Trophoblast cell (in vitro differentiated cells and primary cell): ENCODE measurements at regions not wholly inside any gene's neighbourhood (a gene's known extent, or its start where the extent isn't known, plus 50 kb on each side); places are given as distances from the start of the nearest gene placed in this dataset.

Experiments used
- DNase-seq, 2 donors: peaks; one replicate each; pipeline ENCODE4 v3.0.0-alpha.2; 2016
- H2AFZ ChIP-seq: 2 replicates; pipeline ENCODE4 v1.6.1; 2013; ENCODE audit warnings: low read length, moderate library complexity, mild to moderate bottlenecking; ENCODE audit not compliant: insufficient read depth, poor library complexity
- H2AK5ac ChIP-seq: 2 replicates; pipeline ENCODE4 v1.6.1; 2013; ENCODE audit warnings: mild to moderate bottlenecking, low read length
- H2BK120ac ChIP-seq: 2 replicates; pipeline ENCODE4 v1.6.1; 2013; ENCODE audit warnings: low read length, mild to moderate bottlenecking, moderate library complexity; ENCODE audit not compliant: insufficient read depth, poor library complexity
- H2BK12ac ChIP-seq: 2 replicates; pipeline ENCODE4 v1.6.1; 2013; ENCODE audit warnings: mild to moderate bottlenecking, low read length, moderate library complexity
- H2BK5ac ChIP-seq: 2 replicates; pipeline ENCODE4 v1.6.1; 2013; ENCODE audit warnings: low read length, low read depth, moderate library complexity, mild to moderate bottlenecking; ENCODE audit not compliant: poor library complexity
- H3K14ac ChIP-seq: 2 replicates; pipeline ENCODE4 v1.6.1; 2013; ENCODE audit warnings: mild to moderate bottlenecking, low read length
- H3K18ac ChIP-seq: 2 replicates; pipeline ENCODE4 v1.6.1; 2013; ENCODE audit warnings: mild to moderate bottlenecking, low read length
- H3K23ac ChIP-seq: 2 replicates; pipeline ENCODE4 v1.6.1; 2013; ENCODE audit warnings: low read length
- H3K27ac ChIP-seq: 2 replicates; pipeline ENCODE4 v1.5.1; 2013; ENCODE audit warnings: low read depth, mild to moderate bottlenecking, inconsistent platforms, low read length, moderate library complexity
- H3K27me3 ChIP-seq: 2 replicates; pipeline ENCODE4 v1.6.1; 2013; ENCODE audit warnings: inconsistent platforms, mild to moderate bottlenecking, low read length, moderate library complexity; ENCODE audit not compliant: insufficient read depth
- H3K36me3 ChIP-seq, 2 experiments: 1 replicate in 1 of 2; 2 replicates in 1 of 2; pipeline ENCODE4 v1.6.1; 2013; ENCODE audit warnings: low read length in 2 of 2, mild to moderate bottlenecking in 2 of 2, moderate library complexity in 1 of 2; ENCODE audit not compliant: insufficient read depth in 2 of 2, control insufficient read depth in 1 of 2
- H3K4ac ChIP-seq: 2 replicates; pipeline ENCODE4 v1.6.1; 2013; ENCODE audit warnings: low read depth, mild to moderate bottlenecking, low read length, moderate library complexity
- H3K4me1 ChIP-seq, 2 experiments: 1 replicate in 1 of 2; 2 replicates in 1 of 2; pipeline ENCODE4 v1.6.1; 2013; ENCODE audit warnings: low read length in 2 of 2, mild to moderate bottlenecking in 2 of 2, moderate library complexity in 1 of 2; ENCODE audit not compliant: insufficient read depth in 2 of 2, control insufficient read depth in 1 of 2
- H3K4me2 ChIP-seq: 2 replicates; pipeline ENCODE4 v1.6.1; 2013; ENCODE audit warnings: inconsistent platforms, mild to moderate bottlenecking, low read length, moderate library complexity
- H3K4me3 ChIP-seq: 2 replicates; pipeline ENCODE4 v1.5.1; 2013; ENCODE audit warnings: mild to moderate bottlenecking, low read depth, low read length, inconsistent platforms
- H3K79me1 ChIP-seq: one replicate; pipeline ENCODE4 v1.6.1; 2013; ENCODE audit warnings: low read length
- H3K79me2 ChIP-seq: 2 replicates; pipeline ENCODE4 v1.6.1; 2013; ENCODE audit warnings: low read length, mild to moderate bottlenecking; ENCODE audit not compliant: control insufficient read depth, insufficient read depth, poor library complexity
- H3K9ac ChIP-seq: 2 replicates; pipeline ENCODE4 v1.6.1; 2013; ENCODE audit warnings: mild to moderate bottlenecking, low read length
- H3K9me3 ChIP-seq: 2 replicates; pipeline ENCODE4 v1.6.1; 2013; ENCODE audit warnings: low read depth, mild to moderate bottlenecking, control low read depth, inconsistent platforms, low read length; ENCODE audit not compliant: insufficient read depth
- H4K12ac ChIP-seq: 2 replicates; pipeline ENCODE4 v1.6.1; 2013; ENCODE audit warnings: low read depth, mild to moderate bottlenecking, low read length, moderate library complexity
- H4K8ac ChIP-seq: 2 replicates; pipeline ENCODE4 v1.6.1; 2013; ENCODE audit warnings: low read depth, mild to moderate bottlenecking, low read length, moderate library complexity
- H4K91ac ChIP-seq: one replicate; pipeline ENCODE4 v1.6.1; 2013; ENCODE audit warnings: low read depth, mild to moderate bottlenecking, low read length, moderate library complexity
- WGBS: extraction: QIAGEN DNeasy Blood & Tissue Kit; methylation state at CpG from one replicate; pipeline ENCODE4 v1.1.7; 2013; ENCODE audit warnings: missing lambda C conversion rate; ENCODE audit not compliant: insufficient read length, insufficient coverage; ENCODE audit errors: extremely low coverage; 5-methylcytosine and 5-hydroxymethylcytosine counted together

- no peak overlapping the region for H2AFZ ChIP-seq
- peaks cover 10% of the 10 kb centered on the region for H3K79me1 ChIP-seq
- H3K9ac ChIP-seq, result no peak overlapping the region
- H2BK12ac ChIP-seq, result peak overlapping the region; percentile 65
- H3K4me2 ChIP-seq, result no peak overlapping the region
- H3K36me3 ChIP-seq, result no peaks in the 10 kb centered on the region
- no peak overlapping the region for H2BK5ac ChIP-seq
- H3K79me2 ChIP-seq, result no peaks in the 10 kb centered on the region
- no peak overlapping the region for H4K12ac ChIP-seq
- H3K18ac ChIP-seq, result no peak overlapping the region
- H2BK120ac ChIP-seq, result peak overlapping the region; percentile 67
- H2AK5ac ChIP-seq, result no peak overlapping the region
- DNase-seq, result no peak
- H3K4ac ChIP-seq, result no peak overlapping the region
- H3K14ac ChIP-seq, result no peak overlapping the region
- H4K8ac ChIP-seq, result no peak overlapping the region
- WGBS, result no CpG with 5 or more reads among the region's 3 CpGs
- H3K23ac ChIP-seq, result no peak overlapping the region
- H3K4me3 ChIP-seq, result no peak overlapping the region
- peak overlapping the region; percentile 66 for H3K27ac ChIP-seq
- peak overlapping the region; percentile 87 for H4K91ac ChIP-seq
- H3K9me3 ChIP-seq, result no peaks in the 10 kb centered on the region
- H3K27me3 ChIP-seq, result no peaks in the 10 kb centered on the region
- H3K4me1 ChIP-seq, result peaks cover 4 to 12% of the 10 kb centered on the region in 2 experiments
Observed at GRCh38 chr10:29203432-29203831, 85.4 kb upstream of the LYZL1 start.

DNA sequence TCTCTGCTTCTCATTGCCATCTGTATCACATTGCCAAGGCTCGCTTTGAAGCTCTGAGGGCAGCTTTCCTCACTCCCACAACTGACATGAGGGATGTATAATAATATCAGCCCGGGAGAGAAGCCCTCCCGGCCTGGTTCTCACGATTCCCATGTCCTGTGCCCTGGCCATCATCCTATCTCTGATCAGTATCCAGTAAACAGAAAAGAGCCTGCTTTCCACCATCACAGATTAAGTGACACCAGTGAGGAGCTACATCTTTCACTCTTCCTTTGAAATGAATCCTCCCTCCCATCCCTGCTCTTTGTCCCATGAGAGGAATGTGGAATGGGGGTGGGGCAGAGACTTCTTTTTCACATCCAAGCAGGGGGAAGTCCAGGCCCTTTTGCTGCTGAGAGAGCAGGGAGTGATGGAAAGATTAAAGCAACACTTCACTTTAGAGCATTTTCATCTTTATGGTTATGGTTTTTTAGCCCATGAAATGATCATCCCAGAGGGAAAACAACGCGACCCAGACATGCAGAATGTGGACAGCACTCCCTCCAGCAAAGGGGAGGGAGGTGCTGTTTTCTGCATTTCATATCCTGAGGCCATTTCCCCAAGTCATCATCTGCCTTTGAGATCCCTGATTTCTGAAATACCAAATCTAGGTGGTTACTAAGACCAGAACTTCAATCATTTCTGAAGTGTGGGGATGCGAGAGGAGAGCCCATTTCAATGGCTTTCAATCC lies 84.6 kb upstream of the LYZL1 start:
- no CpG with 5 or more reads among the region's 7 CpGs for WGBS

DNA sequence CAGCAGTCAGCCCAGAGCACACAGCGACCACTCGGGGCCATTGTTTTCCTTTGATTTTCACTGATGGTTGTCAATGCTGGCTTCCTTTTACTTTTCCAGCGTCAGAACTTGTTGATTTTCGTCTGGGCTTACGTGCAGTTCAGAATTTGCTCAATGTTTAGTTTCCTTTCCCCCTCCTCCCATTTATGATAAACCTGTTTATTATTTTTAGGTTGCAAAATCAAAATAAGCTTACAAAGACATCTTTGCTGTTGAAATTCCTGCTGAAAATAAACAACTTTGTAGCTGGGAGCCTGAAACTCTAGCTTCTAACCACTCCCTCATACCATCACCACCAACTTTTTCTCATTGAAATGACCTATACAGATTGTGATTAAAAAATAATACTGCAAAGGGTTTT lies 83.1 kb upstream of the LYZL1 start:
- peaks cover 2% of the 10 kb centered on the region for H3K9me3 ChIP-seq
- no peaks in the 10 kb centered on the region for H3K27me3 ChIP-seq
- H3K4me3 ChIP-seq, result no peak overlapping the region
- H2BK120ac ChIP-seq, result no peak overlapping the region
- no peak overlapping the region for H2AFZ ChIP-seq
- no peak overlapping the region for H3K9ac ChIP-seq
- no peak overlapping the region for H3K4me2 ChIP-seq
- peak overlapping the region; percentile 51 for H3K27ac ChIP-seq
- no peak overlapping the region for H3K18ac ChIP-seq
- no peak overlapping the region for H3K23ac ChIP-seq
- no peak overlapping the region for H2AK5ac ChIP-seq
- H3K14ac ChIP-seq, result no peak overlapping the region
- no peaks in the 10 kb centered on the region for H3K36me3 ChIP-seq
- H4K8ac ChIP-seq, result no peak overlapping the region
- WGBS, result no CpG with 5 or more reads among the region's 5 CpGs
- no peak overlapping the region for H2BK5ac ChIP-seq
- peaks cover 10% of the 10 kb centered on the region for H3K79me1 ChIP-seq
- no peak overlapping the region for H4K12ac ChIP-seq
- no peaks in the 10 kb centered on the region for H3K79me2 ChIP-seq
- peaks cover 4 to 12% of the 10 kb centered on the region in 2 experiments for H3K4me1 ChIP-seq
- H4K91ac ChIP-seq, result no peak overlapping the region
- no peak for DNase-seq
- H2BK12ac ChIP-seq, result peak overlapping the region; percentile 68
- no peak overlapping the region for H3K4ac ChIP-seq

More for the DNA sequence above, 84.6 kb upstream of the LYZL1 start:
- Histone ChIP-seq H4K91ac (peak overlapping the region; percentile 87), H3K79me1 (peaks cover 10% of the 10 kb centered on the region), H4K12ac (peak overlapping the region; percentile 5), H3K14ac (peak overlapping the region; percentile 77), H3K18ac (no peak overlapping the region), H3K36me3 (no peaks in the 10 kb centered on the region), H3K4me1 (peaks cover 4 to 12% of the 10 kb centered on the region in 2 experiments), H2BK5ac (peak overlapping the region; percentile 70), H2BK12ac (peak overlapping the region; percentile 90), H3K27ac (peak overlapping the region; percentile 68), H2AFZ (no peak overlapping the region), H3K79me2 (no peaks in the 10 kb centered on the region), H4K8ac (peak overlapping the region; percentile 69), H3K9me3 (no peaks in the 10 kb centered on the region), H3K4me3 (no peak overlapping the region), H3K9ac (no peak overlapping the region), H2AK5ac (peak overlapping the region; percentile 76), H2BK120ac (peak overlapping the region; percentile 67), H3K4ac (peak overlapping the region; percentile 57), H3K23ac (no peak overlapping the region), H3K4me2 (no peak overlapping the region), H3K27me3 (no peaks in the 10 kb centered on the region)
- no peak for DNase-seq

GRCh38 chr10:29208845-29209244 lies 80.0 kb upstream of the LYZL1 start:
- H3K4ac ChIP-seq, result no peak overlapping the region
- no peak overlapping the region for H2BK120ac ChIP-seq
- H4K8ac ChIP-seq, result no peak overlapping the region
- peaks cover 7% of the 10 kb centered on the region for H3K79me1 ChIP-seq
- H3K79me2 ChIP-seq, result no peaks in the 10 kb centered on the region
- no peak overlapping the region for H4K12ac ChIP-seq
- H3K27ac ChIP-seq, result no peak overlapping the region
- H3K14ac ChIP-seq, result no peak overlapping the region
- H3K9me3 ChIP-seq, result peaks cover 2% of the 10 kb centered on the region
- H3K36me3 ChIP-seq, result no peaks in the 10 kb centered on the region
- peaks cover 2 to 10% of the 10 kb centered on the region in 2 experiments for H3K4me1 ChIP-seq
- H3K9ac ChIP-seq, result no peak overlapping the region
- H3K23ac ChIP-seq, result no peak overlapping the region
- WGBS, result no CpG with 5 or more reads among the region's 2 CpGs
- no peaks in the 10 kb centered on the region for H3K27me3 ChIP-seq
- no peak overlapping the region for H3K18ac ChIP-seq
- H2AFZ ChIP-seq, result no peak overlapping the region
- peak overlapping the region; percentile 36 for H2BK12ac ChIP-seq
- H2BK5ac ChIP-seq, result no peak overlapping the region
- H3K4me3 ChIP-seq, result no peak overlapping the region
- no peak overlapping the region for H2AK5ac ChIP-seq
- H3K4me2 ChIP-seq, result no peak overlapping the region
- no peak for DNase-seq
- no peak overlapping the region for H4K91ac ChIP-seq
